Erythroblast (primary cell): ENCODE measurements at regions not wholly inside any gene's neighbourhood (a gene's known extent, or its start where the extent isn't known, plus 50 kb on each side); places are given as distances from the start of the nearest gene placed in this dataset.

Experiments
- GATA1 ChIP-seq: IDR thresholded peaks from 2 replicates; pipeline ENCODE4 v1.6.1; 2011; ENCODE audit warnings: low read depth, mild to moderate bottlenecking, control low read depth, low read length, moderate library complexity
- POLR2A ChIP-seq: IDR thresholded peaks from 2 replicates; pipeline ENCODE4 v1.6.1; 2011; ENCODE audit warnings: mild to moderate bottlenecking, low read length

DNA sequence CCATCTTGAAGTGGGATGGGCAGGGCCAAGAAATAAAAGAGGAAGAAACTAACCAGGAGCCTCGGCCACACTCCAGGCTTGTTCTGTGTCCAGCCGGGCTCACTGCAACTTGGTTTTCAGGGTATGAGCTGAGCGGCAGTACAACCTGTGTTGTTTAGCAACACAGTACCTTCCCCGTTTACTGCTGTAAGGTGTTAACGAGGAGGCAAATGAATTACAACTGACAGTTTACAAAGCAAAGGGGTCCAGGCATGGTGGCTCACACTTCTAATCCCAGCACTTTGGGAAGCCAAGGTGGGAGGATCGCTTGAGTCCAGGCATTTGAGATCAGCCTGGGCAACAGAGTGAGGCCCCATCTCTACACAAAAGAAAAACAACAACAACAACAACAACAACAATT, 481.3 kb upstream of the SULF2 start:
- TF ChIP-seq POLR2A (no peak), GATA1 (no peak)
